Hematopoietic multipotent progenitor cell treated with erythropoietin and hydrocortisone succinate and interleukin-3 and kit ligand, for 4 days (in vitro differentiated cells): ENCODE measurements at regions not wholly inside any gene's neighbourhood (a gene's known extent, or its start where the extent isn't known, plus 50 kb on each side); places are given as distances from the start of the nearest gene placed in this dataset.
"Not testable (repeated sequence)": the region's sequence is repeated elsewhere in the genome, so short reads cannot be mapped to it uniquely, and the experiment has no call there.

Experiments
- DNase-seq: peaks from one replicate; pipeline ENCODE4 v3.0.0-alpha.2; 2015

- no peak for DNase-seq
Measured at GRCh38 chr14:54010981-54011380, 54.4 kb upstream of the BMP4 start.

DNA sequence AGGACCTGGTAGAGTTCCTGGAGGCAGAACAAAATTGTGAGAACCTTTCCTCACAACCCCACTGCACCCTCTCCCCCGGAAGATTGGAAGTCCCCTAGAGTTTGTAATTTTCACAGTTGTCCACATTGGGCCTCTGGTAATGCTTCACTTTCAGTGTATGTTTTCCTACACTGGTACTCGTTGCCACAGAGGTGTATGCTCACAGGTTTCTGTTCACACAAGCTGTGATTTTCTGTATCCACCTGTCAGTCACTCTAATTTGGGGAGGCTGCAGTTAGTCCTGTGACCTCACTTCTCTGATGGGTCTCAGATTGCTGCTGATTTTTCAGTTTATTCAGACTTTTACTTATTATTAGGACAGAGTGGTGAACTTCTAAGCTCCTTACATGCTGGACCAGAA, 66.4 kb upstream of the BMP4 start:
- no peak for DNase-seq

DNA sequence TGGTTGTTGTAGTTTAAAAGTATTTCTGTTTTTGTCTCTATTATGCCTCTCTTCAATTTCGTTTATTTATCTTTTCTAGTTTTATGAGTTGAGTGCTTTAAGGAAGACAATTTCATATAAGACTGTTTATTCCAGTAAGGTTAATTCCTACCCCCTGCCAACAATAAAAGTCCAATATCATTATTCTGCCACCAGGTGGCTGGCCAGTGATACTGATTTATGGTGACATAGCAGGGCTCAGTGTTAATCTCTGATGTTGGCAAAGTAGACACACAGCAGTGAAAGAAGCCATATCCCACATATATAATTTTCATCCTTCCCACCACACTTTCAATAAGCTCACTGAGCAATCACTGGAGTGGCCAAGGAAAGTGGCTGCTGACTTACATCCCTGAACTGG, 69.0 kb upstream of the BMP4 start:
- peak; percentile 16 for DNase-seq

GRCh38 chr14:54026671-54027070, 70.0 kb upstream of the BMP4 start:
- no peak for DNase-seq

- not testable (repeated sequence) for DNase-seq
Measured at GRCh38 chr14:54030996-54031395, 74.4 kb upstream of the BMP4 start.

DNA sequence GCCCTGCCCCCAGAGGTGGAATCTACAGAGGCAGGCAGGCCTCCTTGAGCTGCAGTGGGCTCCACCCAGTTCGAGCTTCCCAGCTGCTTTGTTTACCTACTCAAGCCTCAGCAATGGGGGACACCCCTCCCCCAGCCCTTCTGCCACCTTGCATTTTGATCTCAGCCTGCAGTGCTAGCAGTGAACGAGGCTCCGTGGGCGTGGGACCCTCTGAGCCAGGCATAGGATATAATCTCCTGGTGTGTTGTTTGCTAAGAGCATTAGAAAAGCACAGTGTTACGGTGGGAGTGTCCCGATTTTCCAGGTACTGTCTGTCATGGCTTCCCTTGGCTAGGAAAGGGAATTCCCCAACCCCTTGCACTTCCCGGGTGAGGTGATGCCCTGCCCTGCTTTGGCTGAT, 76.7 kb upstream of the BMP4 start:
- DNase-seq, result not testable (repeated sequence)

DNA sequence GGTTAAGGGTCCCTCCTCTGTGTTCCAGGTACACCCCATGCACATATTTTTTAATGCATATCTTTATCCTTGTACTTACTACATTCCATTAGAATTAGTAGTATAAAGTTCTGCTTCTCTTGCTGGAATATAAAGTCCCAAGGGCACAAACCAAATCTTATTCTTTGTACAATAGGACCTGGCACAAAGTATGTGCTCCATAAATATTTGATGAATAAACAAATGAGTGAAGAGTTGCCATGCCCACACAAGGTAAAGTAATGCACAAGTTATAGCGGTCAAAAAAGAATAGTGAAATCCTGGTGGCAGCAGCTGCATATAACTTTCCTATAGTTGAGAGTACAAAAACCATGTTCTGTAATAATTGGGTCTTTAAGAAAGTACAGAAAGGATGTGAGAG, 82.1 kb upstream of the BMP4 start:
- DNase-seq, result no peak

DNA sequence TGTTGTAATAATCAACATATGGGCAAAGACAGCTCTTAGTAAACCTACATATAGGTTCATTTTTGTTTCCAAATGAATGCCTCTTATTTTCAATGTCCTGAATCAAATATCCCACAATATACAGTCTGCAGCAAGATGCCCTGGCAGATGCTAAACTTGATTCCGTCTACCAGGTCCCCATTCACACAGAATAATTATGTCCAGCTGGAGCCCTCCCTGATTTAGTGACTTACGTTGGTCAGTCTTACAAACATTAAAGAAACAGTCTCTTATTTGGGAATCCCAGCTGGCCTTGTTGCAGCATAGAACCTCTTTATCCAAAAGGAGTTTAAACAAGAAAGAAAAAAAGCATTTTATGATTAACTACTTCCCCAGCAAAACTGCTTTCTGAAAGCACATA, 82.7 kb upstream of the BMP4 start:
- no peak for DNase-seq

- no peak for DNase-seq
Measured at GRCh38 chr14:54040846-54041245, 84.2 kb upstream of the BMP4 start.

- no peak for DNase-seq
Measured at GRCh38 chr14:54046250-54046649, 89.6 kb upstream of the BMP4 start.

DNA sequence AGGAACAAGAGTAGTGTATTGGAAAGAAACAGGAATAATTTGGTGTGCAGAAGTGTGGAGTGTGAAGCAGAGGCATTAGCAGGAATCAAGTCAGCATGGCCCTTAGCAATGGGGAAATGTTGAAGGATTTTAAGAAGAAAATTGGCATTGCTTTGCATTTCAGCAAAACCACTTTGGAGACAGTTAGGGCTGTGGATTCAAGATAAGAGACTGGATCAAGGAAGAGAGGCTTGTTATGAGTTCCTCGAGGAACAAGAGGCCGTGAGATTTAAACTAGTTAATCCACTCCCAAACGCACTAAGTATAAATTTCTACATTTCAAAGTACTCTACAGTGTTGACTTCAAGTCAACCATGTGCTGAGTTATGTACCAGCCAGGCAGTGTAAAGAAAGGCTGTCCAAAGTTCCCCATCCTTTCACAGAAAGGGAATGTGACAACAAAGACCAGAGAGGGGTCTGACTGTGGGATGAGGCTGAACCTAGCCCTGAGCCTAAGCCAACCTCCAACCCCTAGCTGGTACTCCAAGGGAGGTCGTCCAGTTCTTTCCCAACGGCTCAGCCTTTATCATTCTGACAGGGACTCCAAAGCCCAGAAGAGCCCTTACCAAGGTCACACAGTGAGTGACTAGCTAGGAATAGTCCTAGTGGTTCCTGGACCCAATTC, 91.2 kb upstream of the BMP4 start:
- no peak for DNase-seq

- no peak for DNase-seq
Measured at GRCh38 chr14:54048311-54048710, 91.7 kb upstream of the BMP4 start.

DNA sequence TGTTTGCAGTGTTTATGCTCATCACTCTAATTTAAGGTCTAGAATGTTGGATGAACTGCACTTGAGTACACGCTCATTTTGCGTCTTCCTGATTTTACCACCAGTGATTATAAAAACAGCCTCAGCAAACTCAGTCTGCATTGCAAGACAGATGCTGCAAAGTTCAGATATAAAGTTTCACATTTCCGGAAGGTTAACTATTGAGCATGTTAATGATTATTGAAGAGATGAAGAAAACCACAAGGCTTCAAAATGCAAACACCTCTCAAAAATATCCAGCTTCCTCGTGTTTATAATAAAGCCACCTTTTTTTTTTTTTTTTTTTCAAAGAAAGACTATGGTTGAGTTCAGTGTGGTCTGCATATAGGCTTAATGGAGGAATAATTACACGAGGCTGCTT, 92.1 kb upstream of the BMP4 start:
- DNase-seq, result no peak

- DNase-seq, result no peak
Measured at GRCh38 chr14:54050759-54051158, 94.1 kb upstream of the BMP4 start.

GRCh38 chr14:54052696-54053385, 96.2 kb upstream of the BMP4 start:
- no peak for DNase-seq

DNA sequence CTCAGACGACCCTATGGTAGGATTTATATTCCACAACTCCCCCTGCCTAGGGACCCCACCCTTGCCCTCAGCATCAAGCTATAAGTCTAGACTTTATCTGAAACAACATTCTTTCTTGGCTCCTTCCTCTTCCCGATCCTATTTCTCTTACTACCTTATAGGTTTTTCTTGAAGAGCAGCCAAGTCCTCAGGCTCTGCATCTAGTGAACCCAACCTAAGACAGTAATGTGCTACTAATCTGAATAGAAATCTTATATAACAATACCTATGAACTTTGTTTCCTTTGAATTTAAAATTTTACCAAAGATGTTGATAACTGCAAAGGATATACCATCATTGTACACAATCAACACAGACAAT, 96.7 kb upstream of the BMP4 start:
- no peak for DNase-seq

GRCh38 chr14:54058505-54058904, 101.9 kb upstream of the BMP4 start:
- no peak for DNase-seq

- no peak for DNase-seq
Measured at GRCh38 chr14:54083549-54084239, 127.1 kb upstream of the BMP4 start.

GRCh38 chr14:54085232-54085761, 128.7 kb upstream of the BMP4 start:
- DNase-seq, result no peak

DNA sequence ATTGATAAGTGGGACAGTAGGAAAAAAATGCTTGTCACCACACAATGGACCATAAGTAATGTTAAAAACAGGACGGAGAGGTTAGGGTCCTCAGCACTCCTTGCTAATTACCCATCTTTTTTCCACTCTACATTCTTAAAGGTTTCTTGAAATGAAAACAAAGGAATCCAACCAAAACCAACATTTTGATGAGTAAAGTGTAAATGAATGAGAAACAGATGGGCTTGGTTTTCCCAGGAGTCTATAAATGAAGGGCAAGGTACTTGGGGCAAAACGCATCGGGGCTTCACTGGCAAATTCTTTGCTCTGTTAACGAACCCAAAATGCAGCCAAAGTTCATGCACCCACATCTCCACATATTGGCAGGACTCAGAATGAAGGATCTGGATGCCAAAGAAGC, 129.2 kb upstream of the BMP4 start:
- no peak for DNase-seq

DNA sequence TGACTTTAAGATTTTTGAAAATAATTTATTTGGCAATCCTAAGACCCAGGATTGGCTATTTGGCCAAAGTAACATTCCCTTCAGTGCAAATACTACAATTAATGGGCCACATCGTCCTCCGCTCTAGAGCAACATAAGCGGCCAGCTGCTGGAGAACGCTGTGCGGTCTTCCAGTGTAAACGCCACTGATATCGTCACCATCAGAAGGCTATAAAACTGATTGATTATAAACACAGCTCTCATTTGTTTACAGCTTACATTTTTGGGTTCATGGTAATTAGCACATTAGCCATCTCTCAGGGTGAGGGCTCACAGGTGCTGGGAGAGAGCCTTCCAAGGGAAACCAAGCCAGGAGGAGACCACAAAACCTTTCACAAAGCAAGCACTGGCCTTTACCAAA, 130.1 kb upstream of the BMP4 start:
- DNase-seq, result no peak

GRCh38 chr14:54087376-54087775, 130.8 kb upstream of the BMP4 start:
- DNase-seq, result no peak

DNA sequence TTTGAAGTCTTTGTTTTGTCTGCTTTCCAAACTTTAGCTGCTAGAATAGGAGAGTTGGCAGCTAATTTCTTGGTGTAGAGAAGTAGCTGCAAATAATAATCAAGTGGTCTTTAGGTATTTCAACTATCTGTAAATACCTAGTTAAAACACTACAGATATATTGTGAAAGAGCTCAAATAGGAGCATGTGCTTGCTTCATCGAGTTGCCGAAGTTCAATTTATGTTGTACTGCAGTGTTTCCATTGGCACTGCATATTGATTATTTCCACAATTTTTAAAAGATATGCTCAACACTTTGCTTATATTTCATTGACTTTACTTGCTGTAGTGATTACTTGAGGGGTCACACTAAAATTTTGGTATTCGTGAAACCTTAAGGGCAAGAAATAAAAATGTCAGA, 131.6 kb upstream of the BMP4 start:
- no peak for DNase-seq

DNA sequence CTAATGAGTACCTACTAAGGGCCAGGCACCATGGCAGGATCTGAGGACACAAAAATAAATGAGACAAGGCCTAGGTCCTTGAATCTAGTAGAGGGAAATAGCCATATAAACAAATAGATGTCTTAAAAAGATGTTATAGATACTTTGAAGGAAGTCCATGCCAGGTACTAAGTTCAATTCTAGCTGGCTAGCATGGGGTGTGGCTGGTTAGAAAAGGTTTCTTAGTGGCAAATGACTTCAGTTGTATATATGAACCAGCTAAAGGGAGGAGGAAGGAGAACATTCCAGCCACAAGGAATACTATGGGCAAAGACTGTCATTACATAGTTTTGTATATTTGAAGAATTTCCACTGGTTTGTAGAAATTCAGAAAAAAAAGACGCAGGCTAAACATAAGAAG, 133.6 kb upstream of the BMP4 start:
- DNase-seq, result no peak
